Mesothelial cell of epicardium (in vitro differentiated cells): ENCODE measurements at regions not wholly inside any gene's neighbourhood (a gene's known extent, or its start where the extent isn't known, plus 50 kb on each side); places are given as distances from the start of the nearest gene placed in this dataset.

Source experiments
- DNase-seq, 2 experiments: peaks; one replicate each; pipeline ENCODE4 v3.0.0; 2021; ENCODE audit warnings: low spot score in 2 of 2; ENCODE audit not compliant: unreplicated experiment in 2 of 2
- H3K27ac Mint-ChIP-seq: 2 replicates; pipeline ENCODE4 v1.8.0; 2021; ENCODE audit warnings: mixed read lengths
- H3K27me3 Mint-ChIP-seq: 2 replicates; pipeline ENCODE4 v1.8.0; 2021; ENCODE audit warnings: low read depth, mixed read lengths
- H3K36me3 Mint-ChIP-seq: 2 replicates; pipeline ENCODE4 v1.8.0; 2021; ENCODE audit warnings: mixed read lengths
- H3K4me1 Mint-ChIP-seq: 2 replicates; pipeline ENCODE4 v1.8.0; 2021; ENCODE audit warnings: mixed read lengths
- H3K4me3 Mint-ChIP-seq: 2 replicates; pipeline ENCODE4 v1.8.0; 2021; ENCODE audit warnings: mild to moderate bottlenecking, moderate library complexity, mixed read lengths
- H3K9me3 Mint-ChIP-seq: 2 replicates; pipeline ENCODE4 v1.8.0; 2021; ENCODE audit warnings: mixed read lengths
- CTCF ChIP-seq: fragments of 200-600 bp; sonication (generic); IDR thresholded peaks from one replicate; pipeline ENCODE4 v1.5.0; 2021; ENCODE audit warnings: antibody characterized with exemption; ENCODE audit not compliant: unreplicated experiment

- TF ChIP-seq CTCF = no peak
- Mint-ChIP-seq H3K9me3 (peaks cover 3% of the 10 kb centered on the region), H3K4me1 (no peaks in the 10 kb centered on the region), H3K27ac (no peak overlapping the region), H3K36me3 (no peaks in the 10 kb centered on the region), H3K4me3 (no peak overlapping the region), H3K27me3 (peaks cover 1% of the 10 kb centered on the region)
- no peak for DNase-seq
Observed at GRCh38 chr12:47412601-47413236, 293.1 kb downstream of the RPAP3 start.

GRCh38 chr12:47411966-47412365 is 293.9 kb downstream of the RPAP3 start:
- Mint-ChIP-seq H3K27ac (no peak overlapping the region), H3K9me3 (peaks cover 3% of the 10 kb centered on the region), H3K27me3 (peaks cover 1% of the 10 kb centered on the region), H3K36me3 (no peaks in the 10 kb centered on the region), H3K4me1 (no peaks in the 10 kb centered on the region), H3K4me3 (no peak overlapping the region)
- no peak for DNase-seq
- TF ChIP-seq CTCF = no peak

GRCh38 chr12:47410862-47411261 is 295.0 kb downstream of the RPAP3 start:
- no peak for TF ChIP-seq CTCF
- H3K4me3 Mint-ChIP-seq = no peak overlapping the region
- no peaks in the 10 kb centered on the region for H3K36me3 Mint-ChIP-seq
- no peak for DNase-seq
- no peak overlapping the region for H3K27ac Mint-ChIP-seq
- no peaks in the 10 kb centered on the region for H3K4me1 Mint-ChIP-seq
- H3K27me3 Mint-ChIP-seq = peaks cover 1% of the 10 kb centered on the region
- peaks cover under 1% of the 10 kb centered on the region for H3K9me3 Mint-ChIP-seq

GRCh38 chr12:47410383-47410782 is 295.4 kb downstream of the RPAP3 start:
- no peak for TF ChIP-seq CTCF
- Mint-ChIP-seq H3K27me3 (peaks cover 1% of the 10 kb centered on the region), H3K4me3 (no peak overlapping the region), H3K36me3 (no peaks in the 10 kb centered on the region), H3K9me3 (no peaks in the 10 kb centered on the region), H3K27ac (no peak overlapping the region), H3K4me1 (no peaks in the 10 kb centered on the region)
- no peak for DNase-seq

- no peak for TF ChIP-seq CTCF
- Mint-ChIP-seq H3K9me3 (no peaks in the 10 kb centered on the region), H3K4me3 (no peak overlapping the region), H3K4me1 (no peaks in the 10 kb centered on the region), H3K27me3 (peaks cover 3% of the 10 kb centered on the region), H3K27ac (no peak overlapping the region), H3K36me3 (no peaks in the 10 kb centered on the region)
- DNase-seq = no peak
Observed at GRCh38 chr12:47409310-47409987, 296.4 kb downstream of the RPAP3 start.
